Esophagus muscularis mucosa (tissue), 3 donors: ENCODE measurements at regions not wholly inside any gene's neighbourhood (a gene's known extent, or its start where the extent isn't known, plus 50 kb on each side); places are given as distances from the start of the nearest gene placed in this dataset.

Source experiments
- POLR2A ChIP-seq: fragments of 450-650 bp; IDR thresholded peaks from one replicate; pipeline ENCODE4 v1.6.1; 2017; ENCODE audit warnings: antibody characterized with exemption, moderate library complexity, mild to moderate bottlenecking, low read depth
- TF ChIP-seq, protein P1 (sequence below), 3 experiments: fragments of 200-600 bp in 2 of 3; fragments of 450-650 bp in 1 of 3; sonication (generic) in 2 of 3; IDR thresholded peaks; one replicate each; pipeline ENCODE4 v1.5.1; 2017 to 2019; ENCODE audit warnings: antibody characterized with exemption in 3 of 3, mild to moderate bottlenecking in 2 of 3, moderate library complexity in 1 of 3

DNA sequence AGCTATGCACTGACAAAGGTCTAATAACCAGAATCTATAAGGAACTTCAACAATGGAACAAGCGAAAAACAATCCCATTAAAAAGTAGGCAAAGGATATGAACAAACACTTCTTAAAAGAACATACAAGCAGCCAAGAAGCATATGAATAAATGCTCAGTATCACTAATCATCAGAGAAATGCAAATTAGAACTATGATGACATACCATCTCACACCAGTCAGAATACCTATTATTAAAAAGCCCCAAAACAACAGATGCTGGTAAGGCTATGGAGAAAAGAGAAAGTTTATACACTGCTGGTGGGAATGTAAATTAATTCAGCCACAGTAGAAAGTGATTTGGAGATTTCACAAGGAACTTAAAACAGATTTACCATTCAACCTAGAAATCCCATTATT, 211.8 kb downstream of the EDN1 start:
- TF ChIP-seq, protein P1, sequence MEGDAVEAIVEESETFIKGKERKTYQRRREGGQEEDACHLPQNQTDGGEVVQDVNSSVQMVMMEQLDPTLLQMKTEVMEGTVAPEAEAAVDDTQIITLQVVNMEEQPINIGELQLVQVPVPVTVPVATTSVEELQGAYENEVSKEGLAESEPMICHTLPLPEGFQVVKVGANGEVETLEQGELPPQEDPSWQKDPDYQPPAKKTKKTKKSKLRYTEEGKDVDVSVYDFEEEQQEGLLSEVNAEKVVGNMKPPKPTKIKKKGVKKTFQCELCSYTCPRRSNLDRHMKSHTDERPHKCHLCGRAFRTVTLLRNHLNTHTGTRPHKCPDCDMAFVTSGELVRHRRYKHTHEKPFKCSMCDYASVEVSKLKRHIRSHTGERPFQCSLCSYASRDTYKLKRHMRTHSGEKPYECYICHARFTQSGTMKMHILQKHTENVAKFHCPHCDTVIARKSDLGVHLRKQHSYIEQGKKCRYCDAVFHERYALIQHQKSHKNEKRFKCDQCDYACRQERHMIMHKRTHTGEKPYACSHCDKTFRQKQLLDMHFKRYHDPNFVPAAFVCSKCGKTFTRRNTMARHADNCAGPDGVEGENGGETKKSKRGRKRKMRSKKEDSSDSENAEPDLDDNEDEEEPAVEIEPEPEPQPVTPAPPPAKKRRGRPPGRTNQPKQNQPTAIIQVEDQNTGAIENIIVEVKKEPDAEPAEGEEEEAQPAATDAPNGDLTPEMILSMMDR (IDR thresholded peaks at IDR 0.05) = no peak
- no peak for TF ChIP-seq POLR2A
